ENCODE measurements at regions not wholly inside any gene's neighbourhood (a gene's known extent, or its start where the extent isn't known, plus 50 kb on each side); places are given as distances from the start of the nearest gene placed in this dataset.

DNA sequence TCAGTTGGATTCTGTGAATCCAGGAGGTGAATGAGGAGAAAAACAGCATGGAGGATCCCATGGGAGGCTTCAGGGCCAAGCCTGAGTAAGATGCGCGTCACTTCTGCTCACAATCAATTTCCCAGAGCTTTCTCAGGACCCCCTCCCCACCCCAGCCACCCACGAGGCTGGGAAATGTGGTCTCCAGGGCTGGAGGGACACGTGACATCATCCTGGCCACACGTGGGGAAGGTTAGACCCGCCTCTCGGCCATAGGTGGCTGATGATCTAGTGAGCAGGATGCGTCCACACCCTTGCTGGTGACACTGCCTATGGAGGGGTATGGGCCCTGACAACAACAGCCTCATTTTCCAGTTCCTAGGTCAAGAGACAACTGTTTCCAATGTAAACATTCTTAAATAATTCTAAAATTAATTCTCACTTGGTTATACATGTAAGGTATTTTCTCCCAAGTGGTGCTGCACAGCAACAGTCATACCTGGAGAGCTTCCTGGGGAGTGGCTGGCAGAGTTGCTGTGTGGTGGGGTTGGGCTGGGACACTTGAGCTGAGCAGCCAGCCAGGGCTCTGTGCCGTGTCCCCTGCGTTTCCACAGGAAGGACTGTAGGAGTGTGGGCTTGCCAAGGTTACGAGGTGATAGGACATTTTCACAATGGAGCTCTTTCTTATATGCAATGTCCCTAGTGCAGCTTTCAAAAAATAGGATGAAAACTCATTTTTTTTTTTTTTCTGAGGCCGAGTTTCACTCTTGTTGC is 153.1 kb downstream of the GADD45G start:
- peaks cover 15 to 22% of the 10 kb centered on the region in 2 experiments for H3K27me3 ChIP-seq (ENCODE audit: control insufficient read depth in 1 of 2, insufficient read depth in 1 of 2, low read length in 2 of 2)
- H3K4me1 ChIP-seq (ENCODE audit: control insufficient read depth, insufficient read depth, low read depth, low read length): peaks cover 11% of the 10 kb centered on the region
- H3K14ac ChIP-seq (ENCODE audit: low read length in 2 of 2): no peak overlapping the region
- H2AK5ac ChIP-seq (ENCODE audit: low read length, severe bottlenecking): no peak overlapping the region
- H3K36me3 ChIP-seq (ENCODE audit: control insufficient read depth in 1 of 2, insufficient read depth in 2 of 2, low read depth in 1 of 2, low read length in 2 of 2): no peaks in the 10 kb centered on the region
- H3K79me1 ChIP-seq (replicated peaks; ENCODE audit: low read length, poor library complexity, severe bottlenecking): no peaks in the 10 kb centered on the region
- no peak overlapping the region for H3K4me3 ChIP-seq (ENCODE audit: insufficient read depth in 1 of 2, low read depth in 1 of 2, low read length in 2 of 2)
- peak overlapping the region; percentile 35 for H2BK15ac ChIP-seq (ENCODE audit: low read depth, poor library complexity, severe bottlenecking)
- no peak overlapping the region for H3K9ac ChIP-seq (ENCODE audit: low read length)
- 94% methylated on average over 12 of the region's 12 CpGs for WGBS
- no peak for DNase-seq
- no peak overlapping the region for H4K91ac ChIP-seq (ENCODE audit: low read length)
- H2BK5ac ChIP-seq (ENCODE audit: low read depth, low read length, poor library complexity, severe bottlenecking): no peak overlapping the region
- H2BK12ac ChIP-seq (ENCODE audit: low read length in 2 of 2): peak overlapping the region in 1 of 2 experiments; percentile 40
- H4K8ac ChIP-seq (ENCODE audit: low read length): no peak overlapping the region
- no peak overlapping the region for H2AFZ ChIP-seq (ENCODE audit: low read depth, low read length)
- no peak overlapping the region for H2BK120ac ChIP-seq (ENCODE audit: low read depth, low read length)
- H3K18ac ChIP-seq (ENCODE audit: low read depth in 1 of 2, low read length in 2 of 2): no peak overlapping the region
- no peak overlapping the region for H3K23ac ChIP-seq (ENCODE audit: low read length in 2 of 2)
- no peak overlapping the region for H3K27ac ChIP-seq (ENCODE audit: low read length, poor library complexity, severe bottlenecking)
- no peaks in the 10 kb centered on the region for H3K9me3 ChIP-seq (ENCODE audit: control insufficient read depth, low read length)
- H3K4ac ChIP-seq (ENCODE audit: low read depth in 1 of 2, low read length in 2 of 2): no peak overlapping the region
- no peak overlapping the region for H3K4me2 ChIP-seq (ENCODE audit: low read length, poor library complexity, severe bottlenecking)

GRCh38 chr9:89759572-89759971 is 154.8 kb downstream of the GADD45G start:
- Histone ChIP-seq H2AK5ac (ENCODE audit: low read length, severe bottlenecking) (no peak overlapping the region), H3K36me3 (ENCODE audit: control insufficient read depth in 1 of 2, insufficient read depth in 2 of 2, low read depth in 1 of 2, low read length in 2 of 2) (no peaks in the 10 kb centered on the region)
- 92% methylated on average over 9 of the region's 9 CpGs for WGBS

GRCh38 chr9:89760123-89760522 is 155.3 kb downstream of the GADD45G start:
- Histone ChIP-seq H2BK120ac (ENCODE audit: low read depth, low read length) (no peak overlapping the region), H3K36me3 (ENCODE audit: control insufficient read depth in 1 of 2, insufficient read depth in 2 of 2, low read depth in 1 of 2, low read length in 2 of 2) (no peaks in the 10 kb centered on the region), H2BK5ac (ENCODE audit: low read depth, low read length, poor library complexity, severe bottlenecking) (no peak overlapping the region)

More at GRCh38 chr9:89759572-89759971, 154.8 kb downstream of the GADD45G start:
- H3K27ac ChIP-seq (ENCODE audit: low read length, poor library complexity, severe bottlenecking): no peak overlapping the region
- no peaks in the 10 kb centered on the region for H3K79me1 ChIP-seq (replicated peaks; ENCODE audit: low read length, poor library complexity, severe bottlenecking)
- no peak overlapping the region for H2AFZ ChIP-seq (ENCODE audit: low read depth, low read length)
- no peak overlapping the region for H3K4ac ChIP-seq (ENCODE audit: low read depth in 1 of 2, low read length in 2 of 2)
- H3K4me1 ChIP-seq (ENCODE audit: control insufficient read depth, insufficient read depth, low read depth, low read length): peaks cover 11% of the 10 kb centered on the region
- no peak overlapping the region for H4K91ac ChIP-seq (ENCODE audit: low read length)
- no peak overlapping the region for H3K9ac ChIP-seq (ENCODE audit: low read length)
- H3K4me3 ChIP-seq (ENCODE audit: insufficient read depth in 1 of 2, low read depth in 1 of 2, low read length in 2 of 2): no peak overlapping the region
- no peak overlapping the region for H4K8ac ChIP-seq (ENCODE audit: low read length)
- no peak overlapping the region for H3K14ac ChIP-seq (ENCODE audit: low read length in 2 of 2)
- H3K18ac ChIP-seq (ENCODE audit: low read depth in 1 of 2, low read length in 2 of 2): no peak overlapping the region
- no peaks in the 10 kb centered on the region for H3K9me3 ChIP-seq (ENCODE audit: control insufficient read depth, low read length)
- H3K27me3 ChIP-seq (ENCODE audit: control insufficient read depth in 1 of 2, insufficient read depth in 1 of 2, low read length in 2 of 2): peaks cover 19 to 23% of the 10 kb centered on the region in 2 experiments
- no peak overlapping the region for H3K4me2 ChIP-seq (ENCODE audit: low read length, poor library complexity, severe bottlenecking)
- no peak overlapping the region for H2BK15ac ChIP-seq (ENCODE audit: low read depth, poor library complexity, severe bottlenecking)
- no peak overlapping the region for H2BK5ac ChIP-seq (ENCODE audit: low read depth, low read length, poor library complexity, severe bottlenecking)
- no peak overlapping the region for H2BK120ac ChIP-seq (ENCODE audit: low read depth, low read length)
- H2BK12ac ChIP-seq (ENCODE audit: low read length in 2 of 2): no peak overlapping the region
- DNase-seq: no peak
- no peak overlapping the region for H3K23ac ChIP-seq (ENCODE audit: low read length in 2 of 2)

DNA sequence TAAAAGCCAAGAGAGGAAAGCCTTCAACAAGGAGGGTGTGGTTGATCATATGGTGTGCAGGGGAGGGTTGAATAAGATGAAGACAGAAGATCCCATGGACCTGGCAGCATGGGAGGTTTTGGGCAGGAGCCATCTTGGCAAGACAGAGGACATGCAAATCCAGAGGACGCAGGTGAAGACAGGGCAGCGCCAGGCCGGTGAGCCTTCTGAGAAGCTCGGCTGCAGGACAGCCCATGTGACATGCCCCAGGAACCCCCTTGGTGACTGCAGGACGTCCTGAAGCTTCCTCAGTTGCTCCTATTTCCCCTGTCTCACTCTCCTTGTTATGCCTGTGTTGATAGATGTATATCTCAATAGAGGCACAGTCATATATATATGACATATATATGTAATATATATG is 159.4 kb downstream of the GADD45G start:
- H3K4me3 ChIP-seq (ENCODE audit: insufficient read depth in 1 of 2, low read depth in 1 of 2, low read length in 2 of 2): no peak overlapping the region
- peaks cover 11 to 24% of the 10 kb centered on the region in 2 experiments for H3K27me3 ChIP-seq (ENCODE audit: control insufficient read depth in 1 of 2, insufficient read depth in 1 of 2, low read length in 2 of 2)
- H2BK15ac ChIP-seq (ENCODE audit: low read depth, poor library complexity, severe bottlenecking): no peak overlapping the region

More at GRCh38 chr9:89760123-89760522, 155.3 kb downstream of the GADD45G start:
- H2BK15ac ChIP-seq (ENCODE audit: low read depth, poor library complexity, severe bottlenecking): no peak overlapping the region
- H3K27ac ChIP-seq (ENCODE audit: low read length, poor library complexity, severe bottlenecking): no peak overlapping the region
- H3K27me3 ChIP-seq (ENCODE audit: control insufficient read depth in 1 of 2, insufficient read depth in 1 of 2, low read length in 2 of 2): peaks cover 21 to 23% of the 10 kb centered on the region in 2 experiments
- H3K18ac ChIP-seq (ENCODE audit: low read depth in 1 of 2, low read length in 2 of 2): no peak overlapping the region
- H2AK5ac ChIP-seq (ENCODE audit: low read length, severe bottlenecking): no peak overlapping the region
- H3K23ac ChIP-seq (ENCODE audit: low read length in 2 of 2): no peak overlapping the region
- H2BK12ac ChIP-seq (ENCODE audit: low read length in 2 of 2): no peak overlapping the region
- no peaks in the 10 kb centered on the region for H3K79me1 ChIP-seq (replicated peaks; ENCODE audit: low read length, poor library complexity, severe bottlenecking)
- peaks cover 11% of the 10 kb centered on the region for H3K4me1 ChIP-seq (ENCODE audit: control insufficient read depth, insufficient read depth, low read depth, low read length)
- no peak overlapping the region for H3K4me2 ChIP-seq (ENCODE audit: low read length, poor library complexity, severe bottlenecking)
- H3K9me3 ChIP-seq (ENCODE audit: control insufficient read depth, low read length): no peaks in the 10 kb centered on the region
- no peak for DNase-seq
- H3K14ac ChIP-seq (ENCODE audit: low read length in 2 of 2): no peak overlapping the region
- no peak overlapping the region for H2AFZ ChIP-seq (ENCODE audit: low read depth, low read length)
- WGBS: 96% methylated on average over 4 of the region's 6 CpGs
- no peak overlapping the region for H4K91ac ChIP-seq (ENCODE audit: low read length)
- H3K4me3 ChIP-seq (ENCODE audit: insufficient read depth in 1 of 2, low read depth in 1 of 2, low read length in 2 of 2): no peak overlapping the region
- no peak overlapping the region for H3K4ac ChIP-seq (ENCODE audit: low read depth in 1 of 2, low read length in 2 of 2)
- H4K8ac ChIP-seq (ENCODE audit: low read length): no peak overlapping the region
- no peak overlapping the region for H3K9ac ChIP-seq (ENCODE audit: low read length)

More for the DNA sequence above, 159.4 kb downstream of the GADD45G start:
- H2AK5ac ChIP-seq (ENCODE audit: low read length, severe bottlenecking): no peak overlapping the region
- H2BK12ac ChIP-seq (ENCODE audit: low read length in 2 of 2): no peak overlapping the region
- no peak overlapping the region for H3K23ac ChIP-seq (ENCODE audit: low read length in 2 of 2)
- no peak overlapping the region for H3K9ac ChIP-seq (ENCODE audit: low read length)
- no peak overlapping the region for H3K4me2 ChIP-seq (ENCODE audit: low read length, poor library complexity, severe bottlenecking)
- no peak overlapping the region for H4K8ac ChIP-seq (ENCODE audit: low read length)
- H3K14ac ChIP-seq (ENCODE audit: low read length in 2 of 2): no peak overlapping the region
- no peak overlapping the region for H3K27ac ChIP-seq (ENCODE audit: low read length, poor library complexity, severe bottlenecking)
- no peak overlapping the region for H2BK120ac ChIP-seq (ENCODE audit: low read depth, low read length)
- H3K79me1 ChIP-seq (replicated peaks; ENCODE audit: low read length, poor library complexity, severe bottlenecking): no peaks in the 10 kb centered on the region
- H3K9me3 ChIP-seq (ENCODE audit: control insufficient read depth, low read length): no peaks in the 10 kb centered on the region
- DNase-seq: no peak
- H4K91ac ChIP-seq (ENCODE audit: low read length): no peak overlapping the region
- no peak overlapping the region for H2AFZ ChIP-seq (ENCODE audit: low read depth, low read length)
- no peak overlapping the region for H3K4ac ChIP-seq (ENCODE audit: low read depth in 1 of 2, low read length in 2 of 2)
- 93% methylated on average over 4 of the region's 5 CpGs for WGBS
- no peak overlapping the region for H3K18ac ChIP-seq (ENCODE audit: low read depth in 1 of 2, low read length in 2 of 2)
- H2BK5ac ChIP-seq (ENCODE audit: low read depth, low read length, poor library complexity, severe bottlenecking): no peak overlapping the region
- H3K4me1 ChIP-seq (ENCODE audit: control insufficient read depth, insufficient read depth, low read depth, low read length): no peaks in the 10 kb centered on the region
- no peaks in the 10 kb centered on the region for H3K36me3 ChIP-seq (ENCODE audit: control insufficient read depth in 1 of 2, insufficient read depth in 2 of 2, low read depth in 1 of 2, low read length in 2 of 2)
